Uterus (tissue), 3 donors: ENCODE measurements at regions not wholly inside any gene's neighbourhood (a gene's known extent, or its start where the extent isn't known, plus 50 kb on each side); places are given as distances from the start of the nearest gene placed in this dataset.

Experiments used
- DNase-seq, 2 donors: peaks; one replicate each; pipeline ENCODE4 v3.0.0-alpha.2; 2019 to 2020
- H3K27ac ChIP-seq, 2 donors: fragments of 200-600 bp; sonication (generic); 1 replicate in 1 of 2; 2 replicates in 1 of 2; pipeline ENCODE4 v1.5.1; 2016 to 2018
- H3K27me3 ChIP-seq, 2 donors: fragments of 200-600 bp; sonication (generic); one replicate each; pipeline ENCODE4 v1.5.1; 2018 to 2019; ENCODE audit warnings: control low read depth in 1 of 2
- H3K36me3 ChIP-seq, 2 donors: fragments of 200-600 bp; sonication (generic); one replicate each; pipeline ENCODE4 v1.5.1; 2019; ENCODE audit warnings: control low read depth in 1 of 2
- H3K4me1 ChIP-seq, 2 donors: fragments of 200-600 bp; sonication (generic); one replicate each; pipeline ENCODE4 v1.5.1; 2018 to 2019; ENCODE audit warnings: control low read depth in 1 of 2
- H3K4me3 ChIP-seq, 2 donors: fragments of 200-600 bp; sonication (generic); 1 replicate in 1 of 2; 2 replicates in 1 of 2; pipeline ENCODE4 v1.5.1; 2018 to 2019; ENCODE audit warnings: mild to moderate bottlenecking in 1 of 2
- H3K9me3 ChIP-seq, 2 donors: fragments of 200-600 bp; sonication (generic); one replicate each; pipeline ENCODE4 v1.5.1; 2019; ENCODE audit warnings: control low read depth in 1 of 2
- CTCF ChIP-seq, 4 experiments: fragments of 200-600 bp in 2 of 4; fragments of 450-650 bp in 2 of 4; sonication (generic) in 2 of 4; IDR thresholded peaks; one replicate each; pipeline ENCODE4 v1.5.1; 2016 to 2019; ENCODE audit warnings: antibody characterized with exemption in 4 of 4, mild to moderate bottlenecking in 2 of 4, moderate library complexity in 1 of 4
- POLR2A ChIP-seq, 2 donors: fragments of 450-650 bp; IDR thresholded peaks; one replicate each; pipeline ENCODE4 v1.6.1; 2016; ENCODE audit warnings: antibody characterized with exemption in 2 of 2, mild to moderate bottlenecking in 1 of 2, moderate library complexity in 1 of 2
- intact Hi-C: fragments of 100-400 bp; cut with DNase I; formaldehyde crosslinking; loops from one replicate; pipeline ENCODE4 v1.15.1; 2023; ENCODE audit warnings: low total_unique reads
- donor health status: DM: yes; HTN: yes; CAD: no.

- Histone ChIP-seq H3K4me1 (no peaks in the 10 kb centered on the region), H3K4me3 (no peak overlapping the region), H3K27ac (no peak overlapping the region), H3K27me3 (no peaks in the 10 kb centered on the region), H3K9me3 (no peaks in the 10 kb centered on the region), H3K36me3 (no peaks in the 10 kb centered on the region)
- TF ChIP-seq POLR2A (IDR thresholded peaks at IDR 0.05) (no peak), CTCF (IDR thresholded peaks at IDR 0.05) (no peak)
- DNase-seq = no peak
- intact Hi-C loops = no loop called here
Measured at GRCh38 chr7:136655414-136655813, 213.0 kb upstream of the CHRM2 start.

DNA sequence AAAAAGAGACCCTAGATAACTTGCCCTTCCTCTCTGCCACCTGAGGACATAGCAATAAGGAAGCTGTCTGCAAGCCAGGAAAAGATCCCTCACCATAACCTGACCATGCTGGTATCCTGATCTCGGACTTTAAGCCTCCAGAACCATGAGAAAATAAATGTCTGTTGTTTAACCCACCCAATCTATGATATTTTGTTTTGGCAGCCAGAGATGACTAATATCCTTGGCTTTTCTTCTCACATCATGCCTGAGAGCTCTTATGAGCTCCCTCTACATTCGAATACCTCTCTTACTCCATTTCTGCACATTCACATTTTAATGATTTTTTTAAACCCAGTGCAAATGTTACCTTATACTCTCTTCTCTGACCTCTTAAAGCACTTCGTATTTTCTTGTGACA, 214.0 kb upstream of the CHRM2 start:
- DNase-seq = no peak
- intact Hi-C loops = no loop called here
- no peaks in the 10 kb centered on the region for H3K9me3 ChIP-seq
- no peak overlapping the region for H3K4me3 ChIP-seq
- H3K36me3 ChIP-seq = no peaks in the 10 kb centered on the region
- no peaks in the 10 kb centered on the region for H3K27me3 ChIP-seq
- no peak overlapping the region for H3K27ac ChIP-seq
- H3K4me1 ChIP-seq = no peaks in the 10 kb centered on the region
- TF ChIP-seq CTCF (IDR thresholded peaks at IDR 0.05) (no peak), POLR2A (IDR thresholded peaks at IDR 0.05) (no peak)

- intact Hi-C loops = no loop called here
Measured at GRCh38 chr7:136652635-136653370, 215.6 kb upstream of the CHRM2 start.

GRCh38 chr7:136640977-136641376, 227.5 kb upstream of the CHRM2 start:
- Histone ChIP-seq H3K4me1 (no peaks in the 10 kb centered on the region), H3K36me3 (no peaks in the 10 kb centered on the region), H3K4me3 (no peak overlapping the region), H3K27me3 (no peaks in the 10 kb centered on the region), H3K27ac (no peak overlapping the region), H3K9me3 (no peaks in the 10 kb centered on the region)
- TF ChIP-seq POLR2A (IDR thresholded peaks at IDR 0.05) (no peak), CTCF (IDR thresholded peaks at IDR 0.05) (no peak)
- no peak for DNase-seq
- intact Hi-C loops = no loop called here

More at GRCh38 chr7:136652635-136653370, 215.6 kb upstream of the CHRM2 start:
- Histone ChIP-seq H3K27ac (no peak overlapping the region), H3K36me3 (no peaks in the 10 kb centered on the region), H3K9me3 (no peaks in the 10 kb centered on the region), H3K27me3 (no peaks in the 10 kb centered on the region), H3K4me3 (no peak overlapping the region), H3K4me1 (no peaks in the 10 kb centered on the region)
- DNase-seq = no peak
- TF ChIP-seq POLR2A (IDR thresholded peaks at IDR 0.05) (no peak), CTCF (IDR thresholded peaks at IDR 0.05) (no peak)

DNA sequence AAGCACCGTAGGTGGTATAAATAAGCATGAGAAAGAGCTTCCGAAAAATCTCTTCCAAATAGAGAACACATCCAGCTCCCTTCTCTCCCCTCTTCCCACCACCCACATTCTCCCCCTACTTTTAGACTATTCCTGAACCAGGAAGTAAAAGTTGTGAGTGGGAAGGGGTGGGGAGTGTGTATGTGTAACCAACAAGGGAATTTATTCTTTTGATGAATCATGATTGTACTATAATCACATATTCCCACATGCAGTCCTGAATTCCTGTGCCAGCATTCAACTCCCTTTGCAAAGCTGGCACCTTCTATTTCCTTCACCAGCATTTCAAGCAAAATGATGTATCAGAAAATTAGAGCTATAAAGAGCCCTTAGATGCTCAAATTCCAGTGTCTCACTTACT, 230.6 kb upstream of the CHRM2 start:
- no peaks in the 10 kb centered on the region for H3K4me1 ChIP-seq
- no peak overlapping the region for H3K27ac ChIP-seq
- no peaks in the 10 kb centered on the region for H3K27me3 ChIP-seq
- DNase-seq = no peak
- no peaks in the 10 kb centered on the region for H3K36me3 ChIP-seq
- intact Hi-C loops = no loop called here
- no peak overlapping the region for H3K4me3 ChIP-seq
- no peak for TF ChIP-seq POLR2A (IDR thresholded peaks at IDR 0.05)
- TF ChIP-seq CTCF (IDR thresholded peaks at IDR 0.05) = no peak
- H3K9me3 ChIP-seq = no peaks in the 10 kb centered on the region
